Neuronal stem cell (in vitro differentiated cells): ENCODE measurements at regions not wholly inside any gene's neighbourhood (a gene's known extent, or its start where the extent isn't known, plus 50 kb on each side); places are given as distances from the start of the nearest gene placed in this dataset.

Experiments
- DNase-seq: peaks from one replicate; pipeline ENCODE4 v3.0.0-alpha.2; 2013; ENCODE audit warnings: low spot score
- H2AFZ ChIP-seq: one replicate; pipeline ENCODE4 v1.6.1; 2013; ENCODE audit warnings: mild to moderate bottlenecking, low read length, inconsistent platforms
- H2AK5ac ChIP-seq: 2 replicates; pipeline ENCODE4 v1.6.1; 2013; ENCODE audit warnings: low read depth, mild to moderate bottlenecking, inconsistent platforms, low read length, moderate library complexity, mixed read lengths
- H2BK120ac ChIP-seq: 2 replicates; pipeline ENCODE4 v1.6.1; 2013; ENCODE audit warnings: low read depth, mild to moderate bottlenecking, inconsistent platforms, low read length, moderate library complexity, mixed read lengths
- H2BK12ac ChIP-seq: one replicate; pipeline ENCODE4 v1.6.1; 2013; ENCODE audit warnings: low read length, inconsistent platforms
- H2BK15ac ChIP-seq: 2 replicates; pipeline ENCODE4 v1.6.1; 2013; ENCODE audit warnings: mild to moderate bottlenecking, low read length, inconsistent platforms, mixed read lengths
- H2BK5ac ChIP-seq: one replicate; pipeline ENCODE4 v1.6.1; 2013; ENCODE audit warnings: inconsistent platforms, mild to moderate bottlenecking, low read length, moderate library complexity
- H3K14ac ChIP-seq: one replicate; pipeline ENCODE4 v1.6.1; 2013; ENCODE audit warnings: low read length, inconsistent platforms
- H3K18ac ChIP-seq: 2 replicates; pipeline ENCODE4 v1.6.1; 2013; ENCODE audit warnings: low read length, inconsistent platforms
- H3K23ac ChIP-seq: 2 replicates; pipeline ENCODE4 v1.6.1; 2013; ENCODE audit warnings: low read depth, mild to moderate bottlenecking, mixed read lengths, low read length, inconsistent platforms; ENCODE audit not compliant: poor library complexity
- H3K27ac ChIP-seq: replicated peaks from 3 replicates; pipeline ENCODE4 v1.5.1; 2013; ENCODE audit warnings: low read length, inconsistent platforms
- H3K27me3 ChIP-seq, 3 experiments: 2 replicates each; pipeline ENCODE4 v1.6.1; 2013; ENCODE audit warnings: low read length in 3 of 3, mild to moderate bottlenecking in 2 of 3, inconsistent platforms in 1 of 3, low read depth in 1 of 3, mixed read lengths in 1 of 3, moderate library complexity in 1 of 3; ENCODE audit not compliant: control insufficient read depth in 3 of 3, insufficient read depth in 3 of 3
- H3K36me3 ChIP-seq, 2 donors: replicated peaks in 1 of 2; 2 replicates each; pipeline ENCODE4 v1.6.1; 2013; ENCODE audit warnings: low read length in 2 of 2; ENCODE audit not compliant: control insufficient read depth in 2 of 2, insufficient read depth in 2 of 2
- H3K4ac ChIP-seq: 2 replicates; pipeline ENCODE4 v1.6.1; 2013; ENCODE audit warnings: inconsistent platforms, mild to moderate bottlenecking, low read length, moderate library complexity
- H3K4me1 ChIP-seq, 2 donors: 1 replicate in 1 of 2; 2 replicates in 1 of 2; pipeline ENCODE4 v1.6.1; 2013; ENCODE audit warnings: low read length in 2 of 2, low read depth in 1 of 2; ENCODE audit not compliant: control insufficient read depth in 2 of 2, insufficient read depth in 1 of 2
- H3K4me2 ChIP-seq: one replicate; pipeline ENCODE4 v1.6.1; 2013; ENCODE audit warnings: mild to moderate bottlenecking, low read length, inconsistent platforms; ENCODE audit not compliant: insufficient read depth, poor library complexity, severe bottlenecking
- H3K4me3 ChIP-seq, 2 donors: 2 replicates each; pipeline ENCODE4 v1.5.1; 2013; ENCODE audit warnings: low read length in 2 of 2, mild to moderate bottlenecking in 2 of 2, inconsistent platforms in 1 of 2, moderate library complexity in 1 of 2
- H3K79me1 ChIP-seq: one replicate; pipeline ENCODE4 v1.6.1; 2013; ENCODE audit warnings: low read depth, mild to moderate bottlenecking, inconsistent platforms, low read length, moderate library complexity
- H3K9ac ChIP-seq: one replicate; pipeline ENCODE4 v1.6.1; 2013; ENCODE audit warnings: mild to moderate bottlenecking, low read depth, low read length, inconsistent platforms; ENCODE audit not compliant: poor library complexity
- H3K9me3 ChIP-seq, 2 donors: replicated peaks in 1 of 2; 2 replicates each; pipeline versions ENCODE3 to v1.6.1; 2013; ENCODE audit warnings: low read length in 2 of 2, mild to moderate bottlenecking in 2 of 2, inconsistent platforms in 1 of 2, low read depth in 1 of 2, mixed read lengths in 1 of 2, moderate library complexity in 1 of 2; ENCODE audit not compliant: control insufficient read depth in 2 of 2, insufficient read depth in 1 of 2
- H4K8ac ChIP-seq: one replicate; pipeline ENCODE4 v1.6.1; 2013; ENCODE audit warnings: low read depth, mild to moderate bottlenecking, inconsistent platforms, low read length, moderate library complexity
- H4K91ac ChIP-seq: one replicate; pipeline ENCODE4 v1.6.1; 2013; ENCODE audit warnings: low read length, low read depth, mild to moderate bottlenecking, inconsistent platforms; ENCODE audit not compliant: poor library complexity
- WGBS, 2 donors: extraction: QIAGEN DNeasy Blood & Tissue Kit; methylation state at CpG; one replicate each; pipeline ENCODE4 v1.1.7; 2013; ENCODE audit warnings: missing lambda C conversion rate in 2 of 2, mixed read lengths in 1 of 2; ENCODE audit not compliant: insufficient read length in 2 of 2, insufficient replicate concordance in 1 of 2; ENCODE audit errors: extremely low coverage in 2 of 2; 5-methylcytosine and 5-hydroxymethylcytosine counted together

DNA sequence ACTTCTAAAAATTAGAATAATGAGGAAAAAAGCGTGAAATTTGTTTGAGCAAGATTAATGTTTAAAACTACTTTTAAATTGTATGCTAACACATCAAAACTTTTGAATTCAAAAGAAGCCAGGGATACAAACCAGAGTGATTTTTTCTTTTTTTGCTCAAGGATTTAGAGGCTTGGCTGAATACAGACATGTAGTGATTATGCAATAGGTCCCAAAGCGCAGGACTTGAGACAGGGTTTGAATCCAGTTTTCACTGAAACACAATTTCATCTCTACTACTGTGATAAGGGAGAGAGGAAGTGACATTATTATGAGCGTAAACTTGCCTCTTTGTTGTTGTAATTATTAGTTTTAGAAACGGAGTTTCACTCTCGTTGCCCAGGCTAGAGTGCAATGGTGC lies 207.3 kb downstream of the ZNF33B start:
- Histone ChIP-seq H2AK5ac (no peak overlapping the region), H4K91ac (no peak overlapping the region), H3K4me2 (no peak overlapping the region), H2BK120ac (no peak overlapping the region), H2AFZ (no peak overlapping the region), H3K4me3 (no peak overlapping the region), H3K27me3 (no peaks in the 10 kb centered on the region), H2BK12ac (no peak overlapping the region), H3K23ac (no peak overlapping the region), H3K14ac (no peak overlapping the region), H3K9ac (no peak overlapping the region), H3K9me3 (no peaks in the 10 kb centered on the region), H2BK15ac (no peak overlapping the region), H3K4ac (no peak overlapping the region), H3K4me1 (no peaks in the 10 kb centered on the region), H3K18ac (no peak overlapping the region), H3K79me1 (no peaks in the 10 kb centered on the region), H3K36me3 (no peaks in the 10 kb centered on the region), H4K8ac (no peak overlapping the region), H3K27ac (no peak overlapping the region), H2BK5ac (no peak overlapping the region)
- WGBS, 2 donors = no CpG with 5 or more reads among the region's 5 CpGs
- no peak for DNase-seq

DNA sequence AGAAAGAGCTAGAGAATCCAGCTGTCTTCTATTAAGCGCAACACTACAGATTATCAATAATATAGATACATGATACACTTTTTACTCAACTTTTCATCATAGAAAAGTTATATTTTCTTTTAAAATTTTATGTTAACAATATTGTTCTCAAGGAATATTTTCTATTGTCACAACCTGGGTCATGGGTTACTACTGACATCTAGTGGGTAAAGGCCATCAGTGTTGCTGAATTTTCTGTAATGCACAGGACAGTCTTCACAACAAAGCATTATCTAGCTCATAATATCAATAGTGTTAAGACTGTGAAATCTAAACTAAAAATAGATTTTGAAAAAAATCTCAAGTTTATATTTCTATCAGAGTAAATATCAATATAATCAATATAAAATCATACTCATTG lies 209.8 kb downstream of the ZNF33B start:
- no peak overlapping the region for H4K8ac ChIP-seq
- no peak overlapping the region for H3K9ac ChIP-seq
- H3K27ac ChIP-seq = no peak overlapping the region
- no peak overlapping the region for H2BK120ac ChIP-seq
- H2BK15ac ChIP-seq = no peak overlapping the region
- no peak overlapping the region for H3K4me3 ChIP-seq
- no peaks in the 10 kb centered on the region for H3K36me3 ChIP-seq
- no peak overlapping the region for H3K4ac ChIP-seq
- H2BK12ac ChIP-seq = no peak overlapping the region
- H2BK5ac ChIP-seq = no peak overlapping the region
- H3K23ac ChIP-seq = no peak overlapping the region
- no peak overlapping the region for H2AK5ac ChIP-seq
- H3K14ac ChIP-seq = no peak overlapping the region
- H3K4me1 ChIP-seq = no peaks in the 10 kb centered on the region
- H4K91ac ChIP-seq = no peak overlapping the region
- no peaks in the 10 kb centered on the region for H3K79me1 ChIP-seq
- no CpG with 5 or more reads among the region's 1 CpG for WGBS, 2 donors
- no peak for DNase-seq
- no peaks in the 10 kb centered on the region for H3K27me3 ChIP-seq
- H3K18ac ChIP-seq = no peak overlapping the region
- H2AFZ ChIP-seq = no peak overlapping the region
- no peak overlapping the region for H3K4me2 ChIP-seq
- peaks cover 0 to 3% of the 10 kb centered on the region in 2 donors for H3K9me3 ChIP-seq

DNA sequence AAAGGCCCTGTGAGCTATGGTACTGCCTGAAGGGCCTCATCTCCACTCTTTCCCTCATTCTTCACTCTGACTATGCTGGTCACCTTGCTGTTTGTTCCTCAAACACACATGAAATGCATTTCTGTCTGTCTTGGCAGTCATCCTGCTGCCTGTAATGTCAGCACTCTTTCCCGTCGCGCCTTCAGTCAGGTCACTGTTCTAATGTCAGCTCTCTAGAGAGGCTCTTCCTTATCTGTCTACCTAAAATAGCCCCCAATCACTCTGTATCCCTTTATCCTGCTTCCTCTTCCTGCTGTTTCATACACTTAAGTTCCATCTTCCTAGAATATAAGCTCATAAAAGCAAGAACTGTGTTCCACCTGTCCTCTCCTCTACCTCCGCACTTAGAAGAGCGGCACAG lies 215.5 kb downstream of the ZNF33B start:
- H3K4me3 ChIP-seq = no peak overlapping the region
- no peaks in the 10 kb centered on the region for H3K36me3 ChIP-seq
- no peak overlapping the region for H2AFZ ChIP-seq
- H2BK5ac ChIP-seq = no peak overlapping the region
- no peak overlapping the region for H3K14ac ChIP-seq
- H4K91ac ChIP-seq = no peak overlapping the region
- no peak overlapping the region for H3K4me2 ChIP-seq
- H2BK12ac ChIP-seq = no peak overlapping the region
- no peaks in the 10 kb centered on the region for H3K27me3 ChIP-seq
- no peak overlapping the region for H2AK5ac ChIP-seq
- no peak for DNase-seq
- H4K8ac ChIP-seq = no peak overlapping the region
- no peak overlapping the region for H3K18ac ChIP-seq
- H3K9me3 ChIP-seq = peaks cover 0 to 23% of the 10 kb centered on the region in 2 donors
- WGBS, 2 donors = no CpG with 5 or more reads among the region's 5 CpGs
- no peaks in the 10 kb centered on the region for H3K4me1 ChIP-seq
- H3K27ac ChIP-seq = no peak overlapping the region
- H2BK15ac ChIP-seq = no peak overlapping the region
- no peak overlapping the region for H3K4ac ChIP-seq
- no peak overlapping the region for H3K23ac ChIP-seq
- no peak overlapping the region for H2BK120ac ChIP-seq
- no peaks in the 10 kb centered on the region for H3K79me1 ChIP-seq
- no peak overlapping the region for H3K9ac ChIP-seq

DNA sequence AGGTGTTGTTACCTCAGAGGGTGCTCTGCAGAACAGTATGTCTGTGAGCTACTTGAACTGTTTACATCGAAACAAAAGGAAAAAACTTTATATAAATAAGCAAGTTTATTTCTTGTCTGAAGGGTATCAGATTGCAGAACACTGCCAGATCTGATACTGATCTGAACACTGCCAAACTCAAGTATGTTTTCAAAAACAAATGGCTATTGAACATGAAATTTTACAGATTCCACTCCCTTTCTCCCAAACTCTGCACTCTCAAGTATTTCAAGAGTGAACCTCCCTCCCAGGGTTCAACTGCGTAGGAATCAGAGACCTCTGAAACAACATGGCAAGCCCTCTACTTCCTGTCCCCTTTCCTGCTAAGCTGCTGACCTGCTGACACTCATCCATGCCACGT lies 216.6 kb downstream of the ZNF33B start:
- no peak overlapping the region for H3K4me3 ChIP-seq
- no peaks in the 10 kb centered on the region for H3K27me3 ChIP-seq
- no peak overlapping the region for H2AK5ac ChIP-seq
- no peaks in the 10 kb centered on the region for H3K79me1 ChIP-seq
- H4K91ac ChIP-seq = no peak overlapping the region
- no peak overlapping the region for H2BK12ac ChIP-seq
- H3K27ac ChIP-seq = no peak overlapping the region
- H2AFZ ChIP-seq = no peak overlapping the region
- H3K4ac ChIP-seq = no peak overlapping the region
- H3K9ac ChIP-seq = no peak overlapping the region
- no peak overlapping the region for H3K23ac ChIP-seq
- no peak overlapping the region for H3K14ac ChIP-seq
- H4K8ac ChIP-seq = no peak overlapping the region
- H2BK120ac ChIP-seq = no peak overlapping the region
- no peaks in the 10 kb centered on the region for H3K4me1 ChIP-seq
- H2BK5ac ChIP-seq = no peak overlapping the region
- H2BK15ac ChIP-seq = no peak overlapping the region
- no peak overlapping the region for H3K18ac ChIP-seq
- H3K36me3 ChIP-seq = no peaks in the 10 kb centered on the region
- no peak for DNase-seq
- no CpG with 5 or more reads among the region's 3 CpGs for WGBS, 2 donors
- H3K4me2 ChIP-seq = no peak overlapping the region
- H3K9me3 ChIP-seq = peaks cover 0 to 25% of the 10 kb centered on the region in 2 donors
